ENCODE measurements at regions not wholly inside any gene's neighbourhood (a gene's known extent, or its start where the extent isn't known, plus 50 kb on each side); places are given as distances from the start of the nearest gene placed in this dataset.

GRCh38 chr2:35292199-35292598 lies 1063.4 kb upstream of the CRIM1 start:
- no peaks in the 10 kb centered on the region for H3K9me3 ChIP-seq (ENCODE audit: control insufficient read depth, insufficient read depth, low read depth, low read length)
- TF ChIP-seq ZNF211 (tag by site-specific recombination; IDR thresholded peaks at IDR 0.05; ENCODE audit: low read depth) (no peak), ZNF510 (tag by site-specific recombination; IDR thresholded peaks at IDR 0.05; ENCODE audit: insufficient replicate concordance) (no peak), ZNF580 (tag by site-specific recombination; IDR thresholded peaks at IDR 0.05) (no peak), ZBTB44 (tag by site-specific recombination; IDR thresholded peaks at IDR 0.05) (no peak), ZNF785 (tag by site-specific recombination; IDR thresholded peaks at IDR 0.05) (no peak)
- H3K4me3 ChIP-seq (ENCODE audit: low read depth, low read length), result no peak overlapping the region
- H3K27ac ChIP-seq (ENCODE audit: extremely low read depth, low read depth, low read length), result no peak overlapping the region
- CTCF ChIA-PET, result no interaction called here
- H3K4me1 ChIP-seq (ENCODE audit: control insufficient read depth, insufficient read depth, low read length), result no peaks in the 10 kb centered on the region
- POLR2A ChIA-PET, result no interaction called here
- no peaks in the 10 kb centered on the region for H3K36me3 ChIP-seq (ENCODE audit: control insufficient read depth in 2 of 2, insufficient read depth in 1 of 2, low read length in 2 of 2)

- TF ChIP-seq ZNF776 (tag by site-specific recombination; IDR thresholded peaks at IDR 0.05; ENCODE audit: borderline replicate concordance) (no peak), ZNF791 (tag by site-specific recombination; IDR thresholded peaks at IDR 0.05) (no peak), HOXA7 (CRISPR knock-in tag; IDR thresholded peaks at IDR 0.05; ENCODE audit: borderline replicate concordance) (no peak), SP2 (tag by site-specific recombination; IDR thresholded peaks at IDR 0.05) (no peak), ZNF398 (tag by site-specific recombination; IDR thresholded peaks at IDR 0.05) (no peak), ZNF24 (tag by site-specific recombination; IDR thresholded peaks at IDR 0.05) (no peak), ZNF621 (tag by site-specific recombination; IDR thresholded peaks at IDR 0.05) (no peak), ZIC2 (tag by site-specific recombination; IDR thresholded peaks at IDR 0.05) (no peak), ZNF585B (tag by site-specific recombination; IDR thresholded peaks at IDR 0.05) (no peak), ZNF23 (tag by site-specific recombination; IDR thresholded peaks at IDR 0.05; ENCODE audit: borderline replicate concordance) (no peak), ZNF248 (tag by site-specific recombination; IDR thresholded peaks at IDR 0.05) (no peak), IKZF3 (tag by site-specific recombination; IDR thresholded peaks at IDR 0.05) (no peak), ZNF529 (tag by site-specific recombination; IDR thresholded peaks at IDR 0.05; ENCODE audit: insufficient replicate concordance) (no peak), KLF9 (tag by site-specific recombination; IDR thresholded peaks at IDR 0.05; ENCODE audit: low read depth) (no peak), HOXC10 (CRISPR knock-in tag; IDR thresholded peaks at IDR 0.05) (no peak), ZNF211 (tag by site-specific recombination; IDR thresholded peaks at IDR 0.05; ENCODE audit: low read depth) (no peak), ZNF664 (tag by site-specific recombination; IDR thresholded peaks at IDR 0.05) (no peak)
- H3K36me3 ChIP-seq (ENCODE audit: control insufficient read depth in 2 of 2, insufficient read depth in 1 of 2, low read length in 2 of 2), result no peaks in the 10 kb centered on the region
- no peak overlapping the region for H3K27ac ChIP-seq (ENCODE audit: extremely low read depth, low read depth, low read length)
- ChIA-PET POLR2A (no interaction called here), CTCF (interaction anchor here (0.7 kb wide), 1 partner anchor 161 kb away, joined by 3 read pairs; no protein-coding TSS in a partner anchor)
- no peaks in the 10 kb centered on the region for H3K4me1 ChIP-seq (ENCODE audit: control insufficient read depth, insufficient read depth, low read length)
- no peaks in the 10 kb centered on the region for H3K9me3 ChIP-seq (ENCODE audit: control insufficient read depth, insufficient read depth, low read depth, low read length)
- no peak overlapping the region for H3K4me3 ChIP-seq (ENCODE audit: low read depth, low read length)
Measured at GRCh38 chr2:35281702-35282101, 1073.9 kb upstream of the CRIM1 start.

Data from HEK293 (cell line).